ENCODE measurements at regions not wholly inside any gene's neighbourhood (a gene's known extent, or its start where the extent isn't known, plus 50 kb on each side); places are given as distances from the start of the nearest gene placed in this dataset.

DNA sequence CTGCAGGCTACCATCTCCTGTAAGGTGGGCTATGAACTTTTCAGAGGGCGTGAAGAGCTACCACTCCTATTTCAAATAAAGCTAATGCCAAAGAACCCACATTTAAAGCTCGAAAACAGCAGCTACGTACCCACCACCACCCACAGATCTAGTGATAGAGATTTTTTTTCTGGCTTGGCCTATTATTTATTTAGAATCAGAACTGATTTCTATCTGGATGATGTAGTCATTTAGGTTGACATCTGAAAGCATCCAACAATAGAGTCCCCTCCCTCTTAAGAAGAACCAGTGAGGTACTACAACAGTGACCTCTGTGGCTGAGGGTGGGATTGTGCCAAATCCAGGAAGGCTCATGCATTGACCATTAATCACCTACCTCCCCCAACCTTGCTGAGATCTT lies 113.8 kb upstream of the ADO start:
- peaks cover 3% of the 10 kb centered on the region; the same call in 1 of the 2 replicates for H3K9me3 ChIP-seq (ENCODE audit: insufficient read depth, low read length)
- no peaks in the 10 kb centered on the region for H3K27me3 ChIP-seq (ENCODE audit: low read depth, low read length)
- no peak overlapping the region for H3K4me3 ChIP-seq (ENCODE audit: low read length)
- H2AFZ ChIP-seq (ENCODE audit: low read depth, low read length): no peak overlapping the region
- H3K79me2 ChIP-seq (ENCODE audit: low read length): no peaks in the 10 kb centered on the region
- H3K27ac ChIP-seq (ENCODE audit: low read length): no peak overlapping the region
- no peak overlapping the region for H3K9ac ChIP-seq (ENCODE audit: low read length)
- no peaks in the 10 kb centered on the region for H4K20me1 ChIP-seq (ENCODE audit: insufficient read depth, low read length)
- H3K36me3 ChIP-seq (replicated peaks; ENCODE audit: low read depth, low read length): no peaks in the 10 kb centered on the region
- H3K4me1 ChIP-seq (ENCODE audit: low read length): peaks cover 33% of the 10 kb centered on the region
- TF ChIP-seq, protein P1, sequence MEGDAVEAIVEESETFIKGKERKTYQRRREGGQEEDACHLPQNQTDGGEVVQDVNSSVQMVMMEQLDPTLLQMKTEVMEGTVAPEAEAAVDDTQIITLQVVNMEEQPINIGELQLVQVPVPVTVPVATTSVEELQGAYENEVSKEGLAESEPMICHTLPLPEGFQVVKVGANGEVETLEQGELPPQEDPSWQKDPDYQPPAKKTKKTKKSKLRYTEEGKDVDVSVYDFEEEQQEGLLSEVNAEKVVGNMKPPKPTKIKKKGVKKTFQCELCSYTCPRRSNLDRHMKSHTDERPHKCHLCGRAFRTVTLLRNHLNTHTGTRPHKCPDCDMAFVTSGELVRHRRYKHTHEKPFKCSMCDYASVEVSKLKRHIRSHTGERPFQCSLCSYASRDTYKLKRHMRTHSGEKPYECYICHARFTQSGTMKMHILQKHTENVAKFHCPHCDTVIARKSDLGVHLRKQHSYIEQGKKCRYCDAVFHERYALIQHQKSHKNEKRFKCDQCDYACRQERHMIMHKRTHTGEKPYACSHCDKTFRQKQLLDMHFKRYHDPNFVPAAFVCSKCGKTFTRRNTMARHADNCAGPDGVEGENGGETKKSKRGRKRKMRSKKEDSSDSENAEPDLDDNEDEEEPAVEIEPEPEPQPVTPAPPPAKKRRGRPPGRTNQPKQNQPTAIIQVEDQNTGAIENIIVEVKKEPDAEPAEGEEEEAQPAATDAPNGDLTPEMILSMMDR (IDR thresholded peaks at IDR 0.05; ENCODE audit: low read depth, low read length): peak; percentile 27; the same call in 1 of the 2 replicates
- no peak for TF ChIP-seq EZH2phosphoT487 (IDR thresholded peaks at IDR 0.05; ENCODE audit: low read depth)
- H3K4me2 ChIP-seq (ENCODE audit: low read length): peak overlapping the region; percentile 76

DNA sequence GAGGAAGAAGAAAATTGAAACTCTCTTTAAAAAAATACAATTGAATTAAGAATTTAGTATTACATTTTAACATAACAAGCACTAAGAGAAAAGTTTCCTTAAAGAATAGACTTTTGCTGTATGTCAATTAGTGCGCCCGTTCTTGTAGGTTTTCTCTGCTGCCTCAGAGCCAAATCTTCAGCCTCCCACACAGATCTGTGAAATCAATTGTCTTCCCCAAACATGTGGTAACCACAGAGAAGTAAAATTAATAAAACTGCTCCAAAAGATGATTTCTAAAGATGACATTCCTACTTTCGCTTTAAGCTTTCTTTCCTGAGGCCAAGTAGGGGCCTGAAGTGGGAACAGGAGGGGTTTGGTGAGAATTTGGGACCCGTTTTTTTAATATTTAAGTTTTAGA lies 113.2 kb upstream of the ADO start:
- no peaks in the 10 kb centered on the region for H3K79me2 ChIP-seq (ENCODE audit: low read length)
- peak overlapping the region; percentile 28 for H3K4me3 ChIP-seq (ENCODE audit: low read length)
- 0 out of 2 replicates have a peak overlapping the region, but pooled peaks have one; percentile 28 for H3K9ac ChIP-seq (ENCODE audit: low read length)
- H3K27me3 ChIP-seq (ENCODE audit: low read depth, low read length): no peaks in the 10 kb centered on the region
- no peaks in the 10 kb centered on the region for H4K20me1 ChIP-seq (ENCODE audit: insufficient read depth, low read length)
- H2AFZ ChIP-seq (ENCODE audit: low read depth, low read length): peak overlapping the region; percentile 74; the same call in 1 of the 2 replicates
- TF ChIP-seq, protein P1 (IDR thresholded peaks at IDR 0.05; ENCODE audit: low read depth, low read length): no peak
- no peak for TF ChIP-seq EZH2phosphoT487 (IDR thresholded peaks at IDR 0.05; ENCODE audit: low read depth)
- H3K4me2 ChIP-seq (ENCODE audit: low read length): peak overlapping the region; percentile 76
- no peak overlapping the region for H3K27ac ChIP-seq (ENCODE audit: low read length)
- H3K36me3 ChIP-seq (replicated peaks; ENCODE audit: low read depth, low read length): no peaks in the 10 kb centered on the region
- H3K4me1 ChIP-seq (ENCODE audit: low read length): peaks cover 34% of the 10 kb centered on the region
- H3K9me3 ChIP-seq (ENCODE audit: insufficient read depth, low read length): peaks cover 3% of the 10 kb centered on the region; the same call in 1 of the 2 replicates

DNA sequence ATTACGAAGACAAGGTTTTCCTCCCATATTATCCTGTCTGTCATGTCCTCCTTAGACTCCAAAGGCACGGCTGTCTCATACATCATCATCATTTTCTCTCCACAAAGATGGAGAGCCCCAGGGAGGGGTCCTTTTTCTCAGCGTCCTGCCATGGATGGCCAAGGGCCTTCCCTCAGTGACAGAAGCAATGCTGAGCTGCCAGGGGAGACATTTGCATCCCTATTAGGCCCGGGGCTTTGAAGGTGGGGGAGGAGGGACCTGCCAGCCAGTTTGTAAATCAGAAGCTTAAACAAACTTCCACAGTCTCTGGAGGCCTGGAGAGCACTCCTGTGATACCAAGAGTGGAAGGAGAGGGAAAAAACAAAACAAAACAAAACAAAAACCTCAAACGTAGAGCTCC lies 112.4 kb upstream of the ADO start:
- Histone ChIP-seq H3K4me2 (ENCODE audit: low read length) (0 out of 2 replicates have a peak overlapping the region, but pooled peaks have one; percentile 76), H3K36me3 (replicated peaks; ENCODE audit: low read depth, low read length) (no peaks in the 10 kb centered on the region), H3K4me3 (ENCODE audit: low read length) (no peak overlapping the region), H4K20me1 (ENCODE audit: insufficient read depth, low read length) (no peaks in the 10 kb centered on the region), H3K9me3 (ENCODE audit: insufficient read depth, low read length) (peaks cover 3% of the 10 kb centered on the region; the same call in 1 of the 2 replicates), H3K27me3 (ENCODE audit: low read depth, low read length) (no peaks in the 10 kb centered on the region), H3K9ac (ENCODE audit: low read length) (no peak overlapping the region), H2AFZ (ENCODE audit: low read depth, low read length) (no peak overlapping the region), H3K27ac (ENCODE audit: low read length) (no peak overlapping the region), H3K79me2 (ENCODE audit: low read length) (no peaks in the 10 kb centered on the region), H3K4me1 (ENCODE audit: low read length) (peaks cover 40% of the 10 kb centered on the region)
- no peak for TF ChIP-seq EZH2phosphoT487 (IDR thresholded peaks at IDR 0.05; ENCODE audit: low read depth)
- TF ChIP-seq, protein P1 (IDR thresholded peaks at IDR 0.05; ENCODE audit: low read depth, low read length): no peak

DNA sequence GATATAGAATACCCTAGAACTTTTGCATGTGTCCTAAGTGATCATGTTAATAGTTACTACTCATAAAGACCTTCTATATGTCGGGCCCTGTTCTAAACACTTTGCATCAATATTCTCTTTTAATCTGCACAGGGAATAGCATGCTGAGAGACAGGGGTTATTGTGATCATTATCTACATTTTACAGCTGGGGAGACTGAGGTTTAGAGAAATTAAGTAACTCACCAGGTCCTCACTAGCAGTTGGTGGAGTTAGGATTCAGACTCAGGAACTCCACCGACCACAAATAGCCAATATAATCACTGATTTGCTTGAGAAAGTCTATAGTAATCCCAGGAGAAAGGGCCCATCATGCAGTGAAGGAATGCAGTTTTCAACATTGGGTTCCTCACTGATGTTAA lies 111.2 kb upstream of the ADO start:
- no peaks in the 10 kb centered on the region for H3K27me3 ChIP-seq (ENCODE audit: low read depth, low read length)
- H3K27ac ChIP-seq (ENCODE audit: low read length): no peak overlapping the region
- no peaks in the 10 kb centered on the region for H3K79me2 ChIP-seq (ENCODE audit: low read length)
- TF ChIP-seq, protein P1 (IDR thresholded peaks at IDR 0.05; ENCODE audit: low read depth, low read length): no peak
- no peak for TF ChIP-seq EZH2phosphoT487 (IDR thresholded peaks at IDR 0.05; ENCODE audit: low read depth)
- no peaks in the 10 kb centered on the region for H4K20me1 ChIP-seq (ENCODE audit: insufficient read depth, low read length)
- H3K4me3 ChIP-seq (ENCODE audit: low read length): no peak overlapping the region
- H3K4me1 ChIP-seq (ENCODE audit: low read length): peaks cover 40% of the 10 kb centered on the region
- no peak overlapping the region for H3K9ac ChIP-seq (ENCODE audit: low read length)
- H3K9me3 ChIP-seq (ENCODE audit: insufficient read depth, low read length): no peaks in the 10 kb centered on the region
- H3K36me3 ChIP-seq (replicated peaks; ENCODE audit: low read depth, low read length): no peaks in the 10 kb centered on the region
- no peak overlapping the region for H2AFZ ChIP-seq (ENCODE audit: low read depth, low read length)
- H3K4me2 ChIP-seq (ENCODE audit: low read length): no peak overlapping the region
